ENCODE measurements at regions not wholly inside any gene's neighbourhood (a gene's known extent, or its start where the extent isn't known, plus 50 kb on each side); places are given as distances from the start of the nearest gene placed in this dataset.

DNA sequence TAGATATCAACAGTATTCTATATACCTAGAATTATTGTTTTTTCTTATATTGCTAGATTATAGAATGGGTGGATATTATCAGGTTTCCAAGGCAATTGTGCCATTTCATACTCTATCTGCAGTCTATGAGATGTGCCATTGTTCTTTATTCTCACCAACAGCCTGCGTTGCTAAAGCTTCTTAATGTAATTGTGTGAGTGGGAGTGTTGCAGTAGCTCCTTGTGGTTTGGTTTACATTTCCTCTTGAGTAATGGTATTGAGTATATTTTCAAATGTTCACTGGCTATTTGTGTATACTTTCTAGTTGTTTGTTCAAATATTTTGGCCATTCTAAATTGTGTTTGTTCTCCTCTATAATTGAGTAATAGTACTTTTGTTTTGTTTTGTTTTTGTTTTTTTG lies 199.2 kb downstream of the TFEC start:
- H2BK15ac ChIP-seq (replicated peaks; ENCODE audit: low read depth), result no peak overlapping the region
- no peak overlapping the region for H2BK5ac ChIP-seq (ENCODE audit: low read length)
- H3K27me3 ChIP-seq (ENCODE audit: insufficient read depth, low read length, poor library complexity), result no peaks in the 10 kb centered on the region
- no peak overlapping the region for H3K4me3 ChIP-seq (ENCODE audit: low read length)
- H3K36me3 ChIP-seq (ENCODE audit: control insufficient read depth, insufficient read depth, low read length), result no peaks in the 10 kb centered on the region
- H3K4me1 ChIP-seq (ENCODE audit: control insufficient read depth, low read depth, low read length), result no peaks in the 10 kb centered on the region
- no peak overlapping the region for H3K18ac ChIP-seq (ENCODE audit: low read length)
- WGBS (ENCODE audit: extremely low coverage, insufficient coverage, low lambda C conversion rate), result no CpG with 5 or more reads among the region's 1 CpG
- H2AK5ac ChIP-seq (ENCODE audit: low read length), result no peak overlapping the region
- no peak overlapping the region for H4K8ac ChIP-seq (ENCODE audit: low read depth, low read length)
- H3K56ac ChIP-seq (ENCODE audit: low read length), result no peak overlapping the region
- no peak overlapping the region for H4K5ac ChIP-seq (ENCODE audit: low read length)
- no peaks in the 10 kb centered on the region for H3K79me2 ChIP-seq (ENCODE audit: control insufficient read depth, insufficient read depth, low read length)
- no peak overlapping the region for H3K4ac ChIP-seq (ENCODE audit: low read depth, low read length)
- H2BK120ac ChIP-seq (ENCODE audit: low read depth, low read length), result no peak overlapping the region
- no peak for DNase-seq
- no peaks in the 10 kb centered on the region for H3K79me1 ChIP-seq (ENCODE audit: low read length)
- H3K9ac ChIP-seq (ENCODE audit: low read length), result no peak overlapping the region
- no peak overlapping the region for H3K23ac ChIP-seq (ENCODE audit: low read length)
- H3K27ac ChIP-seq (ENCODE audit: low read depth, low read length), result no peak overlapping the region
- H3K4me2 ChIP-seq (ENCODE audit: low read length), result no peak overlapping the region

DNA sequence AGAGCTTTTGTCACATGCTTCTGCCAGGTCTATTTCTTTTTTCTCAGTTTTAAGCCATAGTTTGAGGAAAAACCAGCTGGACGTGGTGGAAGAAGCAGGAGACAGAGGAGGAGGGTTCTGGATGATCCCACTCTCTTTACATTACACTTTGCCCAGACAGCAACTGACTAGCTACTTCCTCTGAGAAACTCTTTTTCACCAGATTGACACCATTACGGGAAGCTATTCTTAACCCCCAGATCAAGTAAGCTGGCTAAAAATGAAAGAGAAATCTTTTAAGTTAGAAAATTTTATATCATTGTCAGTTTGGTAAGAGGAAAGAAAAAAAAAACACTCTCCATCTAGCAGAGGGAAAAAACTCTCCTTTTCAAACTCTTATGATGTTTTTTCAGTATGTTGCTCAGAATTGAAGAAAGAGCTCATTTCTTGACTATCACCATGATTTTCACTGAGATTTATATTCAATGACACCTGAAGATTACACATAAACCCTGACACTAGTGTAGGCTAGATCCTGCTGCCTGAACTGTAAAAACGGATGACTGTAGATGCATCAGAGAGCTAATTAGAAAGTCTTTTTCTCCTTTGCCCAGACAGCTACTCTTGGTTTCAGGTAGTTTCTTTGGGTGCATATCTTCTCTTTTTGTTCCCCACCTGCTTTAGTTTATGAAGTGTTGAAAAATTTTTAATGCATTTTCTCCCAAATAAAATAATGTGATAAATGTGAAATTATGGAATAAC lies 203.1 kb downstream of the TFEC start:
- H3K4me2 ChIP-seq (ENCODE audit: low read length), result no peak overlapping the region
- WGBS (ENCODE audit: extremely low coverage, insufficient coverage, low lambda C conversion rate), result no CpG with 5 or more reads among the region's 3 CpGs
- no peak overlapping the region for H3K4me3 ChIP-seq (ENCODE audit: low read length)
- no peak overlapping the region for H3K18ac ChIP-seq (ENCODE audit: low read length)
- no peak overlapping the region for H3K23ac ChIP-seq (ENCODE audit: low read length)
- no peaks in the 10 kb centered on the region for H3K79me2 ChIP-seq (ENCODE audit: control insufficient read depth, insufficient read depth, low read length)
- H3K27me3 ChIP-seq (ENCODE audit: insufficient read depth, low read length, poor library complexity), result no peaks in the 10 kb centered on the region
- no peaks in the 10 kb centered on the region for H3K79me1 ChIP-seq (ENCODE audit: low read length)
- H3K4me1 ChIP-seq (ENCODE audit: control insufficient read depth, low read depth, low read length), result no peaks in the 10 kb centered on the region
- H3K56ac ChIP-seq (ENCODE audit: low read length), result no peak overlapping the region
- H3K9ac ChIP-seq (ENCODE audit: low read length), result no peak overlapping the region
- no peak overlapping the region for H3K27ac ChIP-seq (ENCODE audit: low read depth, low read length)
- no peak overlapping the region for H2BK120ac ChIP-seq (ENCODE audit: low read depth, low read length)
- H2BK15ac ChIP-seq (replicated peaks; ENCODE audit: low read depth), result no peak overlapping the region
- no peak overlapping the region for H3K4ac ChIP-seq (ENCODE audit: low read depth, low read length)
- H4K8ac ChIP-seq (ENCODE audit: low read depth, low read length), result no peak overlapping the region
- no peaks in the 10 kb centered on the region for H3K36me3 ChIP-seq (ENCODE audit: control insufficient read depth, insufficient read depth, low read length)
- H2BK5ac ChIP-seq (ENCODE audit: low read length), result no peak overlapping the region
- DNase-seq, result no peak
- no peak overlapping the region for H2AK5ac ChIP-seq (ENCODE audit: low read length)
- H4K5ac ChIP-seq (ENCODE audit: low read length), result no peak overlapping the region

- Histone ChIP-seq H3K9ac (ENCODE audit: low read length) (no peak overlapping the region), H3K36me3 (ENCODE audit: control insufficient read depth, insufficient read depth, low read length) (no peaks in the 10 kb centered on the region), H3K27ac (ENCODE audit: low read depth, low read length) (no peak overlapping the region), H3K79me2 (ENCODE audit: control insufficient read depth, insufficient read depth, low read length) (no peaks in the 10 kb centered on the region), H3K23ac (ENCODE audit: low read length) (no peak overlapping the region), H3K4me1 (ENCODE audit: control insufficient read depth, low read depth, low read length) (no peaks in the 10 kb centered on the region), H4K8ac (ENCODE audit: low read depth, low read length) (no peak overlapping the region), H2AK5ac (ENCODE audit: low read length) (no peak overlapping the region), H3K27me3 (ENCODE audit: insufficient read depth, low read length, poor library complexity) (no peaks in the 10 kb centered on the region), H3K4me3 (ENCODE audit: low read length) (no peak overlapping the region), H3K79me1 (ENCODE audit: low read length) (no peaks in the 10 kb centered on the region), H2BK15ac (replicated peaks; ENCODE audit: low read depth) (no peak overlapping the region), H4K5ac (ENCODE audit: low read length) (no peak overlapping the region), H2BK5ac (ENCODE audit: low read length) (no peak overlapping the region), H2BK120ac (ENCODE audit: low read depth, low read length) (no peak overlapping the region), H3K56ac (ENCODE audit: low read length) (no peak overlapping the region), H3K4ac (ENCODE audit: low read depth, low read length) (no peak overlapping the region), H3K4me2 (ENCODE audit: low read length) (no peak overlapping the region), H3K18ac (ENCODE audit: low read length) (no peak overlapping the region)
- WGBS (ENCODE audit: extremely low coverage, insufficient coverage, low lambda C conversion rate), result no CpG with 5 or more reads among the region's 2 CpGs
- DNase-seq, result no peak
Measured at GRCh38 chr7:115825456-115826115, 205.0 kb downstream of the TFEC start.

- WGBS (ENCODE audit: extremely low coverage, insufficient coverage, low lambda C conversion rate), result no CpG with 5 or more reads among the region's 2 CpGs
- no peak overlapping the region for H3K4me2 ChIP-seq (ENCODE audit: low read length)
- no peaks in the 10 kb centered on the region for H3K36me3 ChIP-seq (ENCODE audit: control insufficient read depth, insufficient read depth, low read length)
- no peaks in the 10 kb centered on the region for H3K79me2 ChIP-seq (ENCODE audit: control insufficient read depth, insufficient read depth, low read length)
- H3K79me1 ChIP-seq (ENCODE audit: low read length), result no peaks in the 10 kb centered on the region
- no peak overlapping the region for H3K27ac ChIP-seq (ENCODE audit: low read depth, low read length)
- no peak overlapping the region for H3K56ac ChIP-seq (ENCODE audit: low read length)
- no peak overlapping the region for H2BK5ac ChIP-seq (ENCODE audit: low read length)
- no peak overlapping the region for H4K5ac ChIP-seq (ENCODE audit: low read length)
- no peak for DNase-seq
- H3K4me3 ChIP-seq (ENCODE audit: low read length), result no peak overlapping the region
- H2AK5ac ChIP-seq (ENCODE audit: low read length), result no peak overlapping the region
- no peak overlapping the region for H3K4ac ChIP-seq (ENCODE audit: low read depth, low read length)
- no peak overlapping the region for H4K8ac ChIP-seq (ENCODE audit: low read depth, low read length)
- H2BK120ac ChIP-seq (ENCODE audit: low read depth, low read length), result no peak overlapping the region
- H3K18ac ChIP-seq (ENCODE audit: low read length), result no peak overlapping the region
- H3K9ac ChIP-seq (ENCODE audit: low read length), result no peak overlapping the region
- no peak overlapping the region for H2BK15ac ChIP-seq (replicated peaks; ENCODE audit: low read depth)
- H3K27me3 ChIP-seq (ENCODE audit: insufficient read depth, low read length, poor library complexity), result no peaks in the 10 kb centered on the region
- H3K4me1 ChIP-seq (ENCODE audit: control insufficient read depth, low read depth, low read length), result no peaks in the 10 kb centered on the region
- H3K23ac ChIP-seq (ENCODE audit: low read length), result no peak overlapping the region
Measured at GRCh38 chr7:115822801-115823200, 207.8 kb downstream of the TFEC start.

GRCh38 chr7:115822380-115822779 lies 208.2 kb downstream of the TFEC start:
- Histone ChIP-seq H4K8ac (ENCODE audit: low read depth, low read length) (no peak overlapping the region), H3K4me2 (ENCODE audit: low read length) (no peak overlapping the region), H2BK15ac (replicated peaks; ENCODE audit: low read depth) (no peak overlapping the region), H3K4me3 (ENCODE audit: low read length) (no peak overlapping the region), H2BK5ac (ENCODE audit: low read length) (no peak overlapping the region), H3K9ac (ENCODE audit: low read length) (no peak overlapping the region), H2AK5ac (ENCODE audit: low read length) (no peak overlapping the region), H3K27ac (ENCODE audit: low read depth, low read length) (no peak overlapping the region), H3K56ac (ENCODE audit: low read length) (no peak overlapping the region), H4K5ac (ENCODE audit: low read length) (no peak overlapping the region), H3K27me3 (ENCODE audit: insufficient read depth, low read length, poor library complexity) (no peaks in the 10 kb centered on the region), H2BK120ac (ENCODE audit: low read depth, low read length) (no peak overlapping the region), H3K4me1 (ENCODE audit: control insufficient read depth, low read depth, low read length) (no peaks in the 10 kb centered on the region), H3K79me1 (ENCODE audit: low read length) (no peaks in the 10 kb centered on the region), H3K23ac (ENCODE audit: low read length) (no peak overlapping the region), H3K18ac (ENCODE audit: low read length) (no peak overlapping the region), H3K36me3 (ENCODE audit: control insufficient read depth, insufficient read depth, low read length) (no peaks in the 10 kb centered on the region), H3K4ac (ENCODE audit: low read depth, low read length) (no peak overlapping the region), H3K79me2 (ENCODE audit: control insufficient read depth, insufficient read depth, low read length) (no peaks in the 10 kb centered on the region)
- no CpG with 5 or more reads among the region's 1 CpG for WGBS (ENCODE audit: extremely low coverage, insufficient coverage, low lambda C conversion rate)
- no peak for DNase-seq

All from mesendoderm (in vitro differentiated cells).